Esophagus squamous epithelium (tissue), 4 donors: ENCODE measurements at regions not wholly inside any gene's neighbourhood (a gene's known extent, or its start where the extent isn't known, plus 50 kb on each side); places are given as distances from the start of the nearest gene placed in this dataset.
A peak's percentile ranks its signal among the peaks of the same experiment; 100 is the strongest.

Source experiments
- POLR2A ChIP-seq, 4 donors: fragments of 450-650 bp; IDR thresholded peaks; one replicate each; pipeline ENCODE4 v1.6.1; 2017; ENCODE audit warnings: antibody characterized with exemption in 4 of 4, mild to moderate bottlenecking in 4 of 4, moderate library complexity in 3 of 4
- TF ChIP-seq, protein P1 (sequence below), 6 experiments: fragments of 450-650 bp in 4 of 6; fragments of 200-600 bp in 2 of 6; sonication (generic) in 2 of 6; IDR thresholded peaks; one replicate each; pipeline ENCODE4 v1.5.1; 2016 to 2019; ENCODE audit warnings: antibody characterized with exemption in 6 of 6, mild to moderate bottlenecking in 4 of 6, moderate library complexity in 4 of 6

DNA sequence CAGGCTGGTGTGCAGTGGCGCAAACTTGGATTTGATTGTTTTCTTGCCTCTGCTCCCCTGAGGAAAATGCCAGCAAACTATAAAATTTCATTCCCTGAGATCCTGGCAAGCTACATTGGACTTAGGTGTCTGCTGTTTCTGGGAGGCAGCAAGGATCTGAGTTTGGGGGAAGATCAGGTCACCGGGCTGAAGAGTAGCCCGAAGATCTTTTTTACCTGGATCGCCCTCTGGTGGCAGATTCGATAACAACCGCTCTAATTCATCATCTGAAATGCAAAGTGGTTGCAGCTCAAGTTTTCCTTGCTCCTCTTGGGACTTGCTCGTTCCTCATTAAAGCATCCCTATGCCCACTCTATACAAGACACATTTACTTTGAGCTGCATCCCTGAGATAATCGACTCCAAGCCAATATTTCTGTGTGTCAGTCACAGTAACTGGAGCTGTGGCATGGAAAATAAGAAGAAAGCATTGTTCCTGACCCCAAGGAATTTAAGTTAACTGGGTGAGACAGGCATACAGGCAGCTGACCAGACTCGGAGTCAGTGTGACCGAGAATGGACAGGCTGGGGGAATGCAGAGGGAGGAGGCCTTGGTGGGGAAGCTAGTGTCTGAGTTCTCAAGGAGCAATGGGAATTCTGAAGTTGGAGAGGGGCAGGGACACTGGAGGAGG is 131.8 kb upstream of the PROKR2 start:
- TF ChIP-seq, protein P1, sequence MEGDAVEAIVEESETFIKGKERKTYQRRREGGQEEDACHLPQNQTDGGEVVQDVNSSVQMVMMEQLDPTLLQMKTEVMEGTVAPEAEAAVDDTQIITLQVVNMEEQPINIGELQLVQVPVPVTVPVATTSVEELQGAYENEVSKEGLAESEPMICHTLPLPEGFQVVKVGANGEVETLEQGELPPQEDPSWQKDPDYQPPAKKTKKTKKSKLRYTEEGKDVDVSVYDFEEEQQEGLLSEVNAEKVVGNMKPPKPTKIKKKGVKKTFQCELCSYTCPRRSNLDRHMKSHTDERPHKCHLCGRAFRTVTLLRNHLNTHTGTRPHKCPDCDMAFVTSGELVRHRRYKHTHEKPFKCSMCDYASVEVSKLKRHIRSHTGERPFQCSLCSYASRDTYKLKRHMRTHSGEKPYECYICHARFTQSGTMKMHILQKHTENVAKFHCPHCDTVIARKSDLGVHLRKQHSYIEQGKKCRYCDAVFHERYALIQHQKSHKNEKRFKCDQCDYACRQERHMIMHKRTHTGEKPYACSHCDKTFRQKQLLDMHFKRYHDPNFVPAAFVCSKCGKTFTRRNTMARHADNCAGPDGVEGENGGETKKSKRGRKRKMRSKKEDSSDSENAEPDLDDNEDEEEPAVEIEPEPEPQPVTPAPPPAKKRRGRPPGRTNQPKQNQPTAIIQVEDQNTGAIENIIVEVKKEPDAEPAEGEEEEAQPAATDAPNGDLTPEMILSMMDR (IDR thresholded peaks at IDR 0.05) = peak in 5 of 6 experiments; percentile 30 to 60 (median 46)
- no peak for TF ChIP-seq POLR2A (IDR thresholded peaks at IDR 0.05)
